AG10803 (cell line): ENCODE measurements at regions not wholly inside any gene's neighbourhood (a gene's known extent, or its start where the extent isn't known, plus 50 kb on each side); places are given as distances from the start of the nearest gene placed in this dataset.

Experiments
- DNase-seq: peaks from one replicate; pipeline ENCODE4 v3.0.0; 2010; ENCODE audit warnings: low read depth
- H3K4me3 ChIP-seq: 2 replicates; pipeline ENCODE4 v1.5.1; 2011; ENCODE audit warnings: mild to moderate bottlenecking, low read length, control low read depth
- TF ChIP-seq, protein P1 (sequence below): conservative IDR thresholded peaks from 2 replicates; pipeline ENCODE4 v1.5.1; 2011; ENCODE audit warnings: mild to moderate bottlenecking, low read length, control low read depth, inconsistent platforms

DNA sequence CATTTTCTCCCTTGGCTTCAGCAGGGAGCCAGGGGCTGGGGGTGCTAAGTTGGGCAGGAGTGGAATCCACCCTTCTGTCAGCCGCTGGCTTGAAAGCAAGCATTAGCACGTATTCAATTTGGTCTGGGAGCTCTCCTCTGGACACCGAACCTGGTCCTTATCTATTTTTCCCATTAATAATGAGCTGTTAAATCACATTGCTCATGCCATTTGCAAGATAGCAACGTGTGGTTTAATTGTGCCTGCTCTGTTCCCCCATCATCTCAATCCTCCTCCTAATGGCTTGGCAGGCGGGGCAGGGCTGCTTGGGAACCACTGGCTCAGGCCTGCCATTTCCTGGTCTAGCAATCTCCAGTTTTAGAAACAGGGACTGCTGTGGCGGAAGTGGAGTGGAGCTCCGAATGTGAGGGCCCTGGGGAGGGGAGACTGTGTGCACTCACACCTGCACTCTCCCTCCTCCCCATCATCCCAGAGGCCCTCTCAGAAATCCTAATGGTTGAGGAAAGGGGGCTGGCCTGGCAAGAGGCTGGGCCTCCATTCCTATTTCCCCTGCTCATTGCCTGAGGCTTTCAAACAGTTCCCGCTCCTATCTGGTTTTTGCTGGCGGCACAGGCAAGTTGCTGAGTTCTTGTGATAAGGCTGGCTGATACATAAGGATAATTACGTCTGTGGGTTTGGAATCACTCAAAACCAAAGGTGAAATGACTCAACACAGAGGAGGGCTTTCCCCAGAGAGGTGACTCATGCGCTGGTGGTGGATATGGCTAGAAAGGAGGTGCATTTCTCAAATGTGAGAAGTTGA lies 201.2 kb upstream of the E2F8 start:
- TF ChIP-seq, protein P1, sequence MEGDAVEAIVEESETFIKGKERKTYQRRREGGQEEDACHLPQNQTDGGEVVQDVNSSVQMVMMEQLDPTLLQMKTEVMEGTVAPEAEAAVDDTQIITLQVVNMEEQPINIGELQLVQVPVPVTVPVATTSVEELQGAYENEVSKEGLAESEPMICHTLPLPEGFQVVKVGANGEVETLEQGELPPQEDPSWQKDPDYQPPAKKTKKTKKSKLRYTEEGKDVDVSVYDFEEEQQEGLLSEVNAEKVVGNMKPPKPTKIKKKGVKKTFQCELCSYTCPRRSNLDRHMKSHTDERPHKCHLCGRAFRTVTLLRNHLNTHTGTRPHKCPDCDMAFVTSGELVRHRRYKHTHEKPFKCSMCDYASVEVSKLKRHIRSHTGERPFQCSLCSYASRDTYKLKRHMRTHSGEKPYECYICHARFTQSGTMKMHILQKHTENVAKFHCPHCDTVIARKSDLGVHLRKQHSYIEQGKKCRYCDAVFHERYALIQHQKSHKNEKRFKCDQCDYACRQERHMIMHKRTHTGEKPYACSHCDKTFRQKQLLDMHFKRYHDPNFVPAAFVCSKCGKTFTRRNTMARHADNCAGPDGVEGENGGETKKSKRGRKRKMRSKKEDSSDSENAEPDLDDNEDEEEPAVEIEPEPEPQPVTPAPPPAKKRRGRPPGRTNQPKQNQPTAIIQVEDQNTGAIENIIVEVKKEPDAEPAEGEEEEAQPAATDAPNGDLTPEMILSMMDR: no peak
- peak; percentile 75 for DNase-seq
- no peak overlapping the region for H3K4me3 ChIP-seq

DNA sequence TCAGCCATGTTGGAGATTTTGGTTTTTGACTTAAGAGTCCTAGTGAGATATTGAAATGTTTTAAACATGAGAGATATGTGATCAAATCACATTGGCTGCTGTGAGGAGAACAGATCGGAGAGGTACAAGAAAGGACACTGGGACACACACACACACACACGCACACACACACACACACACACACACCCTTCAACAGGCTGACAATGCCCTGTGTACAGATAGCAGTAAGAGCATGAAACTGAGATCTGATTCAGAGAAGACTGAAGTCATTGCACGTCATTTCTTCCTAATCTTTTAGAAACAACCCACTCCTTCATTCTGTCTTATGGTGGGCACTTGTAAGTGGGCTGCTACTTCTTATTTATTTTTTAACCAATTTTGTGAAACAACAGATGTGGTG lies 200.5 kb upstream of the E2F8 start:
- TF ChIP-seq, protein P1: no peak
- no peak overlapping the region for H3K4me3 ChIP-seq

DNA sequence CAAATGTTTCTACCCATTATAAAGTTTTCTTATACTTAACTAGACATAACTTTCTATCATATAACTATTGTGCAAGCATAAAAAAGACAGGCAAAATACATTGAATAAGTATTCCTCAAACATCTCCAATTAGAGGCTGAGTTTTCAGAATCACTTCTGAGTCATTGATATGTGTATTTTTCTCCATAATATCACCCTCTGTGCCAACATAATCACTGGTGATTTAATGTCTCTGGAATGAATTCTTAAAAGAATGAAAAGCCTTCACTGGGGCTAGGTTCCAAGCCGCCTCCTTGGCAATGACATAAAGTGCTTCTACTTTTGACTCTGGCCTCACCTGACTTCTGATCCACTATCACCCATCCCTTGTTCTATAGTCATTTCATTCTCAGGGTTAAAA lies 197.0 kb upstream of the E2F8 start:
- DNase-seq: peak; percentile 74
- TF ChIP-seq, protein P1: no peak
- H3K4me3 ChIP-seq: no peak overlapping the region

More for the DNA sequence above, 200.5 kb upstream of the E2F8 start:
- no peak for DNase-seq

GRCh38 chr11:19436932-19437331 lies 196.2 kb upstream of the E2F8 start:
- no peak for DNase-seq
- TF ChIP-seq, protein P1: no peak
- H3K4me3 ChIP-seq: no peak overlapping the region

GRCh38 chr11:19435306-19435989 lies 194.7 kb upstream of the E2F8 start:
- TF ChIP-seq, protein P1: no peak
- DNase-seq: no peak

GRCh38 chr11:19433791-19434190 lies 193.0 kb upstream of the E2F8 start:
- no peak for DNase-seq
- no peak overlapping the region for H3K4me3 ChIP-seq
- TF ChIP-seq, protein P1: no peak

More at GRCh38 chr11:19435306-19435989, 194.7 kb upstream of the E2F8 start:
- H3K4me3 ChIP-seq: no peak overlapping the region

DNA sequence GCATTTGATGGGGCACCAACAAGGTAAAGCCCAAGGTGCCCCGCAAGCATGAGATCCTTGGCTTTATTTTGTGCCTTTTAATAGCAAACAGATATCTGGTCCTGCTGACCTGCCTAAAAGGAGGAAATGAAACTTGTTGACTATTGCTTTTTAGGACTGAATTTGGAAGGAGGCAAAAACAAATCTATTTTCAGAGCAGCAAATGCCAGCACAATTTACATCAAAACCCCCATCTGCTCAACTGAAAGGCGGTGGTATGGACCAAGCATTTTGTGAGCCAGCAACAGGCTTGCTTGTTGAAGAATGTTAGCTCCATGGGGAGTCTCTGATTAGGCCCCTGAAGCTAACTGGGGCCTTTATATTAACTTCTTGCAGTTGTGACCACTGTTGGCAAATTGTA lies 192.6 kb upstream of the E2F8 start:
- no peak overlapping the region for H3K4me3 ChIP-seq
- no peak for DNase-seq
- TF ChIP-seq, protein P1: no peak
